T-cell (primary cell): ENCODE measurements at regions not wholly inside any gene's neighbourhood (a gene's known extent, or its start where the extent isn't known, plus 50 kb on each side); places are given as distances from the start of the nearest gene placed in this dataset.

Experiments
- ATAC-seq, 4 experiments: fragments of 200-7000 bp in 3 of 4; fragments of 150-1000 bp in 1 of 4; cut with Tn5 transposase; replicated peaks in 1 of 4; 1 replicate in 3 of 4; 2 replicates in 1 of 4; pipeline ENCODE4 v1.10.0; 2021; ENCODE audit warnings: moderate library complexity in 3 of 4, mild to moderate bottlenecking in 2 of 4, moderate number of reproducible peaks in 1 of 4
- CTCF ChIA-PET, 2 donors: fragments of 300-600 bp; sonication (Branson Sonifier 250); formaldehyde crosslinking; loops; one replicate each; lab custom pipeline; 2022; ENCODE audit warnings: antibody characterized with exemption in 2 of 2; lab: Charles Lee
- POLR2A ChIA-PET, 2 donors: fragments of 300-600 bp; sonication (Branson Sonifier 250); formaldehyde crosslinking; loops; one replicate each; lab custom pipeline; 2022; ENCODE audit warnings: antibody characterized with exemption in 2 of 2; lab: Charles Lee
- DNase-seq, 35 experiments: peaks; one replicate each; pipeline versions ENCODE4 v3.0.0 to v3.0.0-alpha.2; 2013 to 2023
- H3K27ac ChIP-seq: one replicate; pipeline ENCODE4 v1.5.1; 2013; ENCODE audit warnings: low read length
- H3K27me3 ChIP-seq, 2 experiments: replicated peaks in 1 of 2; 1 replicate in 1 of 2; 2 replicates in 1 of 2; pipeline versions ENCODE4 v1.6.1 to v1.7.0; 2013; ENCODE audit warnings: low read length in 1 of 2, mixed read lengths in 1 of 2; ENCODE audit not compliant: control insufficient read depth in 2 of 2, insufficient read depth in 2 of 2; ENCODE audit errors: extremely low read depth in 1 of 2
- H3K36me3 ChIP-seq, 2 donors: 1 replicate in 1 of 2; 2 replicates in 1 of 2; pipeline versions ENCODE4 v1.6.1 to v1.7.0; 2013; ENCODE audit warnings: low read length in 1 of 2; ENCODE audit not compliant: control insufficient read depth in 2 of 2, insufficient read depth in 1 of 2; ENCODE audit errors: extremely low read depth in 1 of 2
- H3K4me1 ChIP-seq, 2 experiments: 1 replicate in 1 of 2; 2 replicates in 1 of 2; pipeline versions ENCODE4 v1.6.1 to v1.7.0; 2013; ENCODE audit warnings: low read length in 2 of 2, mixed read lengths in 1 of 2; ENCODE audit not compliant: insufficient read depth in 2 of 2, control insufficient read depth in 1 of 2; ENCODE audit errors: extremely low read depth in 1 of 2
- H3K4me3 ChIP-seq, 2 donors: 1 replicate in 1 of 2; 2 replicates in 1 of 2; pipeline versions ENCODE4 v1.5.1 to v1.7.0; 2013; ENCODE audit warnings: mild to moderate bottlenecking in 2 of 2, low read length in 1 of 2, moderate library complexity in 1 of 2; ENCODE audit not compliant: control insufficient read depth in 1 of 2; ENCODE audit errors: extremely low read depth in 1 of 2
- H3K9me3 ChIP-seq: 2 replicates; pipeline ENCODE4 v1.7.0; 2013
- H3K27ac Mint-ChIP-seq, 2 donors: one replicate each; pipeline ENCODE4 v1.8.0; 2020 to 2021; ENCODE audit warnings: mild to moderate bottlenecking in 2 of 2, mixed read lengths in 2 of 2
- H3K27me3 Mint-ChIP-seq, 2 donors: one replicate each; pipeline ENCODE4 v1.8.0; 2021 to 2022; ENCODE audit warnings: mixed read lengths in 2 of 2
- H3K36me3 Mint-ChIP-seq: one replicate; pipeline ENCODE4 v1.8.0; 2021; ENCODE audit warnings: mixed read lengths
- H3K4me1 Mint-ChIP-seq, 3 donors: one replicate each; pipeline ENCODE4 v1.8.0; 2020 to 2022; ENCODE audit warnings: mixed read lengths in 3 of 3, mild to moderate bottlenecking in 1 of 3
- H3K4me3 Mint-ChIP-seq, 3 donors: one replicate each; pipeline ENCODE4 v1.8.0; 2020 to 2022; ENCODE audit warnings: mild to moderate bottlenecking in 3 of 3, mixed read lengths in 3 of 3, moderate library complexity in 3 of 3
- H3K9me3 Mint-ChIP-seq, 3 donors: one replicate each; pipeline ENCODE4 v1.8.0; 2020 to 2022; ENCODE audit warnings: mixed read lengths in 3 of 3
- WGBS: methylation state at CpG from one replicate; pipeline ENCODE4 v1.1.5; 2013; ENCODE audit warnings: missing lambda C conversion rate; ENCODE audit not compliant: insufficient coverage; 5-methylcytosine and 5-hydroxymethylcytosine counted together

GRCh38 chr13:68987585-68987984 lies 1120.0 kb upstream of the ATXN8OS start:
- WGBS: 60% methylated on average over 1 of the region's 13 CpGs
- H3K4me1 Mint-ChIP-seq: no peaks in the 10 kb centered on the region
- POLR2A ChIA-PET: no interaction called here
- H3K27ac Mint-ChIP-seq: no peak overlapping the region
- Histone ChIP-seq H3K27me3 (no peaks in the 10 kb centered on the region), H3K9me3 (no peaks in the 10 kb centered on the region), H3K27ac (no peak overlapping the region), H3K4me3 (no peak overlapping the region), H3K36me3 (no peaks in the 10 kb centered on the region), H3K4me1 (no peaks in the 10 kb centered on the region)
- DNase-seq (no peak), ATAC-seq (no peak)
- no peaks in the 10 kb centered on the region for H3K36me3 Mint-ChIP-seq
- CTCF ChIA-PET: no interaction called here
- H3K27me3 Mint-ChIP-seq: no peaks in the 10 kb centered on the region
- no peak overlapping the region for H3K4me3 Mint-ChIP-seq
- H3K9me3 Mint-ChIP-seq: peaks cover 3 to 23% (median 19%) of the 10 kb centered on the region in 3 donors

- no peaks in the 10 kb centered on the region for H3K27me3 Mint-ChIP-seq
- Histone ChIP-seq H3K9me3 (no peaks in the 10 kb centered on the region), H3K27me3 (no peaks in the 10 kb centered on the region), H3K4me1 (no peaks in the 10 kb centered on the region), H3K27ac (no peak overlapping the region), H3K4me3 (no peak overlapping the region), H3K36me3 (no peaks in the 10 kb centered on the region)
- no peak overlapping the region for H3K27ac Mint-ChIP-seq
- ATAC-seq (no peak), DNase-seq (no peak)
- WGBS: 91% methylated on average over 27 of the region's 37 CpGs
- no peaks in the 10 kb centered on the region for H3K36me3 Mint-ChIP-seq
- CTCF ChIA-PET: no interaction called here
- peaks cover 3 to 33% (median 19%) of the 10 kb centered on the region in 3 donors for H3K9me3 Mint-ChIP-seq
- POLR2A ChIA-PET: no interaction called here
- no peaks in the 10 kb centered on the region for H3K4me1 Mint-ChIP-seq
- no peak overlapping the region for H3K4me3 Mint-ChIP-seq
Measured at GRCh38 chr13:68984688-68985319, 1122.8 kb upstream of the ATXN8OS start.

- H3K27me3 Mint-ChIP-seq: no peaks in the 10 kb centered on the region
- Histone ChIP-seq H3K27ac (no peak overlapping the region), H3K27me3 (no peaks in the 10 kb centered on the region), H3K4me3 (no peak overlapping the region), H3K36me3 (no peaks in the 10 kb centered on the region), H3K4me1 (no peaks in the 10 kb centered on the region), H3K9me3 (no peaks in the 10 kb centered on the region)
- no peak overlapping the region for H3K4me3 Mint-ChIP-seq
- H3K9me3 Mint-ChIP-seq: peaks cover 3 to 38% (median 20%) of the 10 kb centered on the region in 3 donors
- no peak for DNase-seq
- no peaks in the 10 kb centered on the region for H3K4me1 Mint-ChIP-seq
- 82% methylated on average over 10 of the region's 12 CpGs for WGBS
- no peak overlapping the region for H3K27ac Mint-ChIP-seq
- CTCF ChIA-PET: no interaction called here
- POLR2A ChIA-PET: no interaction called here
- no peaks in the 10 kb centered on the region for H3K36me3 Mint-ChIP-seq
- no peak for ATAC-seq
Measured at GRCh38 chr13:68982961-68983619, 1124.5 kb upstream of the ATXN8OS start.

- CTCF ChIA-PET: no interaction called here
- WGBS: no CpG with 5 or more reads among the region's 2 CpGs
- Histone ChIP-seq H3K27me3 (no peaks in the 10 kb centered on the region), H3K4me1 (no peaks in the 10 kb centered on the region), H3K9me3 (no peaks in the 10 kb centered on the region), H3K4me3 (no peak overlapping the region), H3K27ac (no peak overlapping the region), H3K36me3 (no peaks in the 10 kb centered on the region)
- Mint-ChIP-seq H3K4me1 (no peaks in the 10 kb centered on the region), H3K4me3 (no peak overlapping the region), H3K36me3 (no peaks in the 10 kb centered on the region), H3K27ac (no peak overlapping the region), H3K9me3 (peaks cover 5 to 28% (median 10%) of the 10 kb centered on the region in 3 donors), H3K27me3 (no peaks in the 10 kb centered on the region)
- POLR2A ChIA-PET: no interaction called here
- ATAC-seq (no peak), DNase-seq (no peak)
Measured at GRCh38 chr13:68976287-68976686, 1131.3 kb upstream of the ATXN8OS start.

- no peak overlapping the region for H3K4me3 Mint-ChIP-seq
- ChIA-PET POLR2A (no interaction called here), CTCF (no interaction called here)
- Histone ChIP-seq H3K27me3 (no peaks in the 10 kb centered on the region), H3K27ac (no peak overlapping the region), H3K4me3 (no peak overlapping the region), H3K36me3 (no peaks in the 10 kb centered on the region), H3K9me3 (no peaks in the 10 kb centered on the region), H3K4me1 (no peaks in the 10 kb centered on the region)
- H3K9me3 Mint-ChIP-seq: peaks cover 0 to 16% (median 8%) of the 10 kb centered on the region in 3 donors
- no peaks in the 10 kb centered on the region for H3K36me3 Mint-ChIP-seq
- no peaks in the 10 kb centered on the region for H3K27me3 Mint-ChIP-seq
- no peaks in the 10 kb centered on the region for H3K4me1 Mint-ChIP-seq
- no peak overlapping the region for H3K27ac Mint-ChIP-seq
- DNase-seq: no peak
- no peak for ATAC-seq
Measured at GRCh38 chr13:68970532-68970931, 1137.1 kb upstream of the ATXN8OS start.

GRCh38 chr13:68948586-68948985 lies 1159.0 kb upstream of the ATXN8OS start:
- no peak overlapping the region for H3K27ac ChIP-seq
- no peak for DNase-seq
- H3K4me1 ChIP-seq: no peaks in the 10 kb centered on the region
- Mint-ChIP-seq H3K9me3 (peaks cover 5 to 42% (median 26%) of the 10 kb centered on the region in 3 donors), H3K27ac (no peak overlapping the region), H3K4me1 (no peaks in the 10 kb centered on the region), H3K4me3 (no peak overlapping the region), H3K36me3 (no peaks in the 10 kb centered on the region), H3K27me3 (no peaks in the 10 kb centered on the region)
- CTCF ChIA-PET: no interaction called here
- POLR2A ChIA-PET: no interaction called here
- H3K9me3 ChIP-seq: no peaks in the 10 kb centered on the region
- no peaks in the 10 kb centered on the region for H3K27me3 ChIP-seq
- H3K4me3 ChIP-seq: no peak overlapping the region
- no peak for ATAC-seq
- H3K36me3 ChIP-seq: no peaks in the 10 kb centered on the region
